ENCODE measurements at regions not wholly inside any gene's neighbourhood (a gene's known extent, or its start where the extent isn't known, plus 50 kb on each side); places are given as distances from the start of the nearest gene placed in this dataset.
"Not testable (repeated sequence)": the region's sequence is repeated elsewhere in the genome, so short reads cannot be mapped to it uniquely, and the experiment has no call there.

GRCh38 chr5:155684417-155684816, 642.5 kb upstream of the SGCD start:
- Mint-ChIP-seq H3K27ac (no peak overlapping the region), H3K9me3 (ENCODE audit: low read depth) (peaks cover 3% of the 10 kb centered on the region), H3K36me3 (no peaks in the 10 kb centered on the region), H3K4me3 (no peak overlapping the region), H3K27me3 (no peaks in the 10 kb centered on the region), H3K4me1 (no peaks in the 10 kb centered on the region)
- no peak for ATAC-seq
- DNase-seq = no peak
- CTCF ChIA-PET = no interaction called here

DNA sequence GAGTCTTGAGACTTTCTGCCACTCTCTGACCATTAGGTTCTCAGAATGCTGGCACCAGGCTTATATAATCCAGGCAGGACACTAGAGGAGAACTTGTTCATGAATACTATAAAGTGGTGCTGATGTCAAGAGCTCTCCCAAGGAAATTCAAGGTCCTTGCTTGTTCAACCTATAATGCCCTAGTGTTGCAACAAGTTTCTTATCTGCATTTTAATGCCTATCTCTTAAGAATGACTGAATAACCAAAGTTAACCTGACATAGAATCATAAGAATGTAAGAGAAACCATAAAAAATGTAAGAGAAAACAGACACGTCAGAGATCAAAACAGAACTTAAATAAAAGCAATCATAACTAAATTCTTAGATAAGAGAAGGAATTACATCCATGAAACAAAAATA, 640.8 kb upstream of the SGCD start:
- Mint-ChIP-seq H3K9me3 (ENCODE audit: low read depth) (peaks cover 3% of the 10 kb centered on the region), H3K4me3 (no peak overlapping the region)
- no peak for ATAC-seq

DNA sequence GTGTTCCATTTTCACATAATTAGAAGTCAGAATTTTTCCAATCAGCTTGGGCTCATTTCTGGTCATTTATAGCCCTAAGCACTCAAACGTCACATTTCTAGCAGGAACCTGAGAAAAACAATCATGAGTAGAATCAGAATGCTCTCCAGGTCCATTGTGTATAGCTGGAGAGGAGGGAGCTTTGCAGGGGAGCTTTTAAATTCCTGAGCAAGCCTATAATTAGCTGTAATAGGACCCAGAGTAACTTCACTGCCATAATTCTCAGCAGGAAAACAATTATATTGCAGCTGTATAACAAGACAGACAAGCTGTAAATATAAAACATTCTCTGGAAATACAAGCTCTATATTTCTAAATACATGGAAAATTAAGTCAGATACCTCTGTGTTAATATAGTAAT, 637.6 kb upstream of the SGCD start:
- Mint-ChIP-seq H3K36me3 (no peaks in the 10 kb centered on the region), H3K4me1 (no peaks in the 10 kb centered on the region), H3K27ac (no peak overlapping the region), H3K4me3 (no peak overlapping the region), H3K9me3 (ENCODE audit: low read depth) (no peaks in the 10 kb centered on the region), H3K27me3 (no peaks in the 10 kb centered on the region)
- ATAC-seq (no peak), DNase-seq (no peak)
- CTCF ChIA-PET = interaction anchor here (1.6 kb wide), 1 partner anchor 9 kb away, joined by 3 read pairs; no protein-coding TSS in a partner anchor

More for the DNA sequence above, 640.8 kb upstream of the SGCD start:
- H3K4me1 Mint-ChIP-seq = no peaks in the 10 kb centered on the region
- H3K27me3 Mint-ChIP-seq = no peaks in the 10 kb centered on the region
- CTCF ChIA-PET = no interaction called here
- no peak overlapping the region for H3K27ac Mint-ChIP-seq
- no peak for DNase-seq
- no peaks in the 10 kb centered on the region for H3K36me3 Mint-ChIP-seq

DNA sequence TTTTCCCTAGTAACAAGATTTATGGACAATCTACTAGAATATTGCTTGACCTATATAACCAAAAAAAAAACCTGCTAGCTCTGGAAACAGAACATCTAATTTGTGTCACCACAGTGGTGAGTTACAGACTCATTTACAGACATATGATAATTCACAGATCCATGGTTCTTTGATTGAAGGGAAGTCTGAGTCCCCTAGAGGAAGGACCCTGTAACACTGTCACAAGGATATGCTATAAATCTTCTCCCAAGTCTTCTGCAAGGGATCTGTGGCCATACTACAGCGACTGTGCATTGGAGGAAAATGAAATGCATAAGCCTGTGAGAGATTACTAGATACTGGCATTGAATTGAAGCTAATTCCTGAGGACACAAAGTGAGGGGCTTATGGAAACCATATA, 630.6 kb upstream of the SGCD start:
- H3K4me1 Mint-ChIP-seq = no peaks in the 10 kb centered on the region
- no peak overlapping the region for H3K4me3 Mint-ChIP-seq
- H3K27me3 Mint-ChIP-seq = no peaks in the 10 kb centered on the region
- CTCF ChIA-PET = no interaction called here
- DNase-seq (no peak), ATAC-seq (no peak)
- no peaks in the 10 kb centered on the region for H3K36me3 Mint-ChIP-seq
- H3K9me3 Mint-ChIP-seq (ENCODE audit: low read depth) = no peaks in the 10 kb centered on the region
- no peak overlapping the region for H3K27ac Mint-ChIP-seq

GRCh38 chr5:155697236-155697635, 629.7 kb upstream of the SGCD start:
- H3K4me1 Mint-ChIP-seq = no peaks in the 10 kb centered on the region
- ATAC-seq (no peak), DNase-seq (no peak)
- no peaks in the 10 kb centered on the region for H3K27me3 Mint-ChIP-seq
- no peak overlapping the region for H3K4me3 Mint-ChIP-seq
- no peak overlapping the region for H3K27ac Mint-ChIP-seq
- CTCF ChIA-PET = interaction anchor here (1.4 kb wide), 1 partner anchor 8 kb away, joined by 3 read pairs; no protein-coding TSS in a partner anchor
- H3K36me3 Mint-ChIP-seq = no peaks in the 10 kb centered on the region
- H3K9me3 Mint-ChIP-seq (ENCODE audit: low read depth) = no peaks in the 10 kb centered on the region

GRCh38 chr5:155699385-155699784, 627.6 kb upstream of the SGCD start:
- CTCF ChIA-PET = no interaction called here
- H3K27me3 Mint-ChIP-seq = no peaks in the 10 kb centered on the region
- ATAC-seq (no peak), DNase-seq (no peak)
- H3K9me3 Mint-ChIP-seq (ENCODE audit: low read depth) = no peaks in the 10 kb centered on the region
- no peak overlapping the region for H3K4me3 Mint-ChIP-seq
- no peak overlapping the region for H3K27ac Mint-ChIP-seq
- H3K4me1 Mint-ChIP-seq = no peaks in the 10 kb centered on the region
- H3K36me3 Mint-ChIP-seq = no peaks in the 10 kb centered on the region

- Mint-ChIP-seq H3K27me3 (no peaks in the 10 kb centered on the region), H3K27ac (no peak overlapping the region), H3K4me1 (no peaks in the 10 kb centered on the region), H3K9me3 (ENCODE audit: low read depth) (no peaks in the 10 kb centered on the region), H3K36me3 (no peaks in the 10 kb centered on the region), H3K4me3 (no peak overlapping the region)
- ATAC-seq = no peak
- CTCF ChIA-PET = no interaction called here
- no peak for DNase-seq
Observed at GRCh38 chr5:155700333-155700732, 626.6 kb upstream of the SGCD start.

GRCh38 chr5:155711882-155712281, 615.1 kb upstream of the SGCD start:
- Mint-ChIP-seq H3K27ac (no peak overlapping the region), H3K9me3 (ENCODE audit: low read depth) (peaks cover 2% of the 10 kb centered on the region), H3K4me1 (no peaks in the 10 kb centered on the region), H3K27me3 (no peaks in the 10 kb centered on the region), H3K36me3 (no peaks in the 10 kb centered on the region), H3K4me3 (no peak overlapping the region)
- CTCF ChIA-PET = no interaction called here
- ATAC-seq (no peak), DNase-seq (no peak)

- ATAC-seq, CTCF ChIA-PET: not testable (repeated sequence)
Observed at GRCh38 chr5:155714435-155714834, 612.5 kb upstream of the SGCD start.

GRCh38 chr5:155726267-155726666, 600.7 kb upstream of the SGCD start:
- Mint-ChIP-seq H3K36me3 (no peaks in the 10 kb centered on the region), H3K9me3 (ENCODE audit: low read depth) (no peaks in the 10 kb centered on the region), H3K27me3 (peaks cover 42% of the 10 kb centered on the region), H3K4me1 (no peaks in the 10 kb centered on the region), H3K4me3 (no peak overlapping the region), H3K27ac (no peak overlapping the region)
- ATAC-seq = no peak
- CTCF ChIA-PET = no interaction called here
- DNase-seq = no peak

More at GRCh38 chr5:155714435-155714834, 612.5 kb upstream of the SGCD start:
- not testable (repeated sequence) for DNase-seq; H3K9me3 Mint-ChIP-seq (ENCODE audit: low read depth); H3K4me1 Mint-ChIP-seq; H3K36me3 Mint-ChIP-seq; H3K27ac Mint-ChIP-seq; H3K27me3 Mint-ChIP-seq; H3K4me3 Mint-ChIP-seq

- no peak for ATAC-seq
- Mint-ChIP-seq H3K27me3 (peaks cover 44% of the 10 kb centered on the region), H3K27ac (no peak overlapping the region), H3K4me1 (no peaks in the 10 kb centered on the region), H3K36me3 (no peaks in the 10 kb centered on the region), H3K4me3 (no peak overlapping the region), H3K9me3 (ENCODE audit: low read depth) (no peaks in the 10 kb centered on the region)
- DNase-seq = no peak
- CTCF ChIA-PET = no interaction called here
Observed at GRCh38 chr5:155727512-155728145, 599.3 kb upstream of the SGCD start.

DNA sequence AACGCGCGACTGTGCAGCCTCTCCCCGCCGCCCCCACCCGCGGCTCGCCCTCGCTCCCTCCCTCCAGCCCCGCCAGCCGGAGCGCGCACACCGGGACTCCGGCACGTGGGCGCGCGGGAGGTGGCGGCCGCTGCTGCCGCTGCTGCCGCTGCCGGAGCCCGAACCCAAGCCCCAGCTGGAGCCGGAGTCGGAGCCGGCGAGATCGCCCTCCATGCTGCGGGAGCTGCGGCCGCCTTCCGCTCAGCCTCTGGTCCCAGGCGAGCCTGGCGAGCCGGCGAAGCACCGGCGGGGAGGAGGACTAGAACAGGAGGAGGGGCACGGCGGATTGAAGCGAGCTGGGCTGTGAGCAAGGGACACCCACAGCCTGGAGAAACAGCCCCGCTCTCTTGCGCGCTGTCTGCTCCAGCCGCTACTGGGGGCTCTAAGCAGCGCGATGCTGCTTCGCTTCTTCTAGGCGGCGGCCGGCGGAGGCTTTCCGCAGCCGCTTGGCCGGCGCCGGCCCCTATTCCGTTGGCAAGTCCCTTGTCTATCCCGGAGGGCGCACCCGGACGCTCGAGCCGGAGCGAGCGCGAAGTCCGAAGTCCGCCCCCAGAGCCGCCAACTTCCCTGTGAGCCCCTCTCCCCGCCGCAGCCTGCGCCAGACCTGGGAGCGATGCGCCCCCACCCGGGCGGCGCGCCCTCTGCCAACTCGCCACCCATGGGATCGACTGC, 598.7 kb upstream of the SGCD start:
- Mint-ChIP-seq H3K9me3 (ENCODE audit: low read depth) (no peaks in the 10 kb centered on the region), H3K36me3 (no peaks in the 10 kb centered on the region), H3K27me3 (peaks cover 43% of the 10 kb centered on the region), H3K4me3 (no peak overlapping the region), H3K27ac (no peak overlapping the region), H3K4me1 (no peaks in the 10 kb centered on the region)
- ATAC-seq (no peak), DNase-seq (no peak)
- CTCF ChIA-PET = no interaction called here

DNA sequence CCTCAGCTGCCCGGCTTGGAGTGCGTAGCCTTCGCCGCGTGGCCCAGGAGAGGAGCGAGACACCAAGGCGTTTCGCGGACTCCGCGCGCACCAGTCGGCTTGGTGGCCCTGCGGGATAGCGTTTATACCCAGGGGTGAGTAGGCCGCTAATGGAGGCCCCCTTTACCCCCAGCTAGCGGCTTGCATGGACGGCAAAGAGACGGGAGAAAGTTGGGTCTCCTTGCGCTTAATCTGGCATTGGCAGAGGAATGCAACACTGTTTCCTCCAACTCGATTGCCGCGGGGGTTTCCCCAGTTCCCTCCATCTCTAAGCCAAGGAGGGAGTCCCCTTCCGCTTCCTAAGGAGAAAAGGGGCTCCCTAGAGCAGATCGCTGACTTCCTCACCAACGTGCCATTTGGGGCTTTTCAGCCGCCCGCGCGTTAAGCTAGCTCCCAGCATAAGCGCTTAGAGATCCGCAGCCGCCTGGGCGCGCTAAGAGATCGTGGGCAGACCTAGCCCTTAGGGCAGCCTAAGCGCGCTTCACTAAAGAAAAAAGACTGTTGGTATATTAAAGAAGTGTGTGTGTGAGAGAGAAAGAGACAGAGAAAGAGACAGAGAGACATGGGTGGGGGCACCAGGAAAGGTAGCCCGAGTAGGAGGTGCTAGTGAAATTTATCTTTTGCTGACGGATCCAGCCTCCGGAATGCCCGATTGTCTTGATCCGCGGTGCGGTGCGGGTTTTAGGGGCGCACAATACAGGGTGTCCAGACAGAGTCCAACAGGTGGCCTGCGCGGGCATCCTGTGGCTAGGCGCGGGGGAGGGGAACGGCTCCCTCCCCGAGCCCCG, 597.9 kb upstream of the SGCD start:
- Mint-ChIP-seq H3K9me3 (ENCODE audit: low read depth) (no peaks in the 10 kb centered on the region), H3K36me3 (no peaks in the 10 kb centered on the region), H3K27ac (peak overlapping the region; percentile 22), H3K4me3 (no peak overlapping the region), H3K4me1 (no peaks in the 10 kb centered on the region), H3K27me3 (peaks cover 41% of the 10 kb centered on the region)
- no peak for DNase-seq
- CTCF ChIA-PET = no interaction called here
- ATAC-seq = no peak

DNA sequence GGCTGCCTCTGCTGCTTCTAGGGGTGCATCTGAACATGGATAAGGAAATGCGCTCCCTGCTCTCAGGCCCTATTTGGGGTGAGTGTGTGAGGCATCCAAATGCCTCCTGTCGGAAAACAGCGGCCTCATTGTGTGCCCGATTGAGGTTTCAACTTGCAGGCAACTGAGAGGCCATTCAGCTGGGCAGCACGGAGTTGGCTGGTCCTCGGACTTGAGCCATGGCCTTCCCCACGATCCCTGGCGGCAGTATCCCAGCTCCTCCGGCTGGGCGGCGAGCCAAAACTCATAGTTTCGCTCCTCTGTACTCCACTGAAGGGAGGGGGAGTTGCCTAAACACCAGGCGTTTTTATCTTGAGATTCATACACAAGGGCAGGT, 597.3 kb upstream of the SGCD start:
- Mint-ChIP-seq H3K36me3 (no peaks in the 10 kb centered on the region), H3K27ac (no peak overlapping the region), H3K4me3 (no peak overlapping the region), H3K27me3 (peaks cover 41% of the 10 kb centered on the region), H3K4me1 (no peaks in the 10 kb centered on the region), H3K9me3 (ENCODE audit: low read depth) (no peaks in the 10 kb centered on the region)
- ATAC-seq = no peak
- CTCF ChIA-PET = no interaction called here
- no peak for DNase-seq
